HG03521 (cell line): ENCODE measurements at regions not wholly inside any gene's neighbourhood (a gene's known extent, or its start where the extent isn't known, plus 50 kb on each side); places are given as distances from the start of the nearest gene placed in this dataset.
"Not testable (repeated sequence)": the region's sequence is repeated elsewhere in the genome, so short reads cannot be mapped to it uniquely, and the experiment has no call there.

Source experiments
- ATAC-seq: cut with Tn5 transposase; IDR thresholded peaks from one replicate; pipeline ENCODE4 v1.9.1; 2021; ENCODE audit warnings: mild to moderate bottlenecking, moderate library complexity; ENCODE audit not compliant: unreplicated experiment

DNA sequence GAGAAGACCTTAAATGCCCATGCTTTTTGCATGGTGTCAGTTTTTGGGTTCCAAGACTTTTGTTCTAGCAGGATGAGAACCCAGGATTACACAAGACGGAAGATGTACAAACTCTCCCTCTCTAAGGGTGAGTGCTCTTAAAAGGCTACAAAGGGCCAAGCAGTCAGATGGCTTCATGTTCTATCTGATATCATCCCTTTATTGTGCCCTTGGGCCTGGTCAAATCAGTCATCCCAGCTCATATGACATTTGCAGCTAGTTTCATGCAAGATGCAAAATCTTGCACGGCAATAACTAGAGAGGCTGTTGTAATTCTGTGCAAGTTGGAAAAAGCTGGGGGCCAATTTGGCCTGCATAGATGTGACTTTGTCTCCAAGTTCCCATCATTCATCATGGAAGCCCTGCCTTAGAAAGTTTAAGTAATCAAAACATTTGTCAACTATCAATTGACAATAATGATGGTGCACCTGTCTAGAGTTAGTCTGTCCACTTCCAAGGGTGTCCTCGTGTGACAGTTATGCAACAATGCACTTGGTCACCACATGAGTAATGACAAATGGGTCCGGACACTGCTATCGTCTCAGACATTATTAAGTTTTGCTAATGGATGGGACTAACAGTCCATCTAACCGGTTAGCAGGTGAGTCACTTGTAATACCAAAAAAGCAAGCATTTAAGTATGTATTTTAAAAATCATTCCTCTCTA, 58.6 kb upstream of the ZFHX3 start:
- ATAC-seq = no peak

DNA sequence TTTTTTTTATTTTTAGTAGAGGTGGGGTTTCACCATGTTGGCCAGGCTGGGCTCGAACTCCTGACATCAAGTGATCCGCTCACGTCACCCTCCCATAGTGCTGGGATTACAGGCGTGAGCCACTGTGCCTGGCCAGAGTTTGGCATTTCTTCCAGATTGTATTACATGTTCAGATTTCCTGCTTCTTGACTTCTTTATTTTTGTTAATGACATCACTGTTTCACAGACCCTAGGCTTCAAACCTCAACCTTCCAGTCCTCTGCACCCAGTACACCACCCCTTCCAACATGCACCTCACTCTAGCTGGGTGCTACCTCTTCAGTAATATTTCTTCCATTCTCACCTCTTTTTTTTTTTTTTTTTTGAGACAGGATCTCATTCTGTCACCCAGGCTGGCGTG, 53.6 kb upstream of the ZFHX3 start:
- no peak for ATAC-seq

DNA sequence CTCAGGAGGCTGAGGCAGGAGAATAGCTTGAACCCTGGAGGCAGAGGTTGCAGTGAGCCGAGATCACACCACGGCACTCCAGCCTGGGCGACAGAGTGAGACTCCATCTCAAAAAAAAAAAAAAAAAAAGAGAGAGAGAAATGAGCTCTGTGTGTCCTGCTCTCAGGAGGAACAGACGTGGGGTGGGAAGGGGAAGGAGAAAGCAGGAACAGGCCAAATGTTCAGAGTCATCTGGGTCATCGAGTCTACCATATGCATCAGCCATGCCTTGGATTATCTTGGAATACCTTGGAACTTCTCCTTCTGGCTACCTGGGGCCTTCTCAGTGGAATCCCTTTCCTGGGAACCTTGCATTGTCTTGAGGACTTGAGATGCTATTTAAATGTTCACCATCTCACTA, 51.7 kb upstream of the ZFHX3 start:
- not testable (repeated sequence) for ATAC-seq
